ENCODE measurements at regions not wholly inside any gene's neighbourhood (a gene's known extent, or its start where the extent isn't known, plus 50 kb on each side); places are given as distances from the start of the nearest gene placed in this dataset.

- TF ChIP-seq CTCF (IDR thresholded peaks at IDR 0.05) (no peak), POLR2A (IDR thresholded peaks at IDR 0.05) (no peak), EP300 (IDR thresholded peaks at IDR 0.05) (no peak), POLR2AphosphoS5 (IDR thresholded peaks at IDR 0.05) (no peak)
Observed at GRCh38 chr12:11987901-11988300, 82.8 kb upstream of the BCL2L14 start.

All from stomach (tissue), 4 donors.